Urothelium cell line (cell line): ENCODE measurements at regions not wholly inside any gene's neighbourhood (a gene's known extent, or its start where the extent isn't known, plus 50 kb on each side); places are given as distances from the start of the nearest gene placed in this dataset.

Experiments used
- DNase-seq: peaks from one replicate; pipeline ENCODE4 v3.0.0; 2011; ENCODE audit warnings: low spot score, mixed read lengths
- FAIRE-seq: peaks from 2 replicates; lab custom pipeline; 2011; peaks lifted over from hg19 to GRCh38; lab: Jason Lieb, UNC

GRCh38 chr10:78263521-78263988 is 229.9 kb downstream of the RPS24 start:
- FAIRE-seq, result peak; percentile 37

GRCh38 chr10:78264361-78264760 is 230.7 kb downstream of the RPS24 start:
- FAIRE-seq, result no peak
- DNase-seq, result no peak

More at GRCh38 chr10:78263521-78263988, 229.9 kb downstream of the RPS24 start:
- DNase-seq, result peak; percentile 41

- peak; percentile 46 for FAIRE-seq
- DNase-seq, result no peak
Observed at GRCh38 chr10:78266741-78267469, 233.2 kb downstream of the RPS24 start.

- DNase-seq (peak; percentile 75), FAIRE-seq (peak; percentile 65)
Observed at GRCh38 chr10:78267598-78267997, 233.9 kb downstream of the RPS24 start.

- DNase-seq (no peak), FAIRE-seq (no peak)
Observed at GRCh38 chr10:78269060-78269459, 235.4 kb downstream of the RPS24 start.

GRCh38 chr10:78272329-78272728 is 238.7 kb downstream of the RPS24 start:
- FAIRE-seq, result no peak

GRCh38 chr10:78274491-78274890 is 240.8 kb downstream of the RPS24 start:
- no peak for DNase-seq
- FAIRE-seq, result peak; percentile 72

More at GRCh38 chr10:78272329-78272728, 238.7 kb downstream of the RPS24 start:
- DNase-seq, result no peak

GRCh38 chr10:78276139-78276538 is 242.5 kb downstream of the RPS24 start:
- FAIRE-seq (no peak), DNase-seq (no peak)

GRCh38 chr10:78277314-78278057 is 243.8 kb downstream of the RPS24 start:
- DNase-seq (no peak), FAIRE-seq (no peak)

GRCh38 chr10:78278058-78278404 is 244.4 kb downstream of the RPS24 start:
- DNase-seq (no peak), FAIRE-seq (peak; percentile 65)

GRCh38 chr10:78279756-78280155 is 246.1 kb downstream of the RPS24 start:
- DNase-seq (no peak), FAIRE-seq (no peak)

- FAIRE-seq, result no peak
Observed at GRCh38 chr10:78280604-78281003, 246.9 kb downstream of the RPS24 start.

GRCh38 chr10:78281627-78282026 is 248.0 kb downstream of the RPS24 start:
- DNase-seq (no peak), FAIRE-seq (no peak)

More at GRCh38 chr10:78280604-78281003, 246.9 kb downstream of the RPS24 start:
- DNase-seq, result no peak

- DNase-seq (no peak), FAIRE-seq (no peak)
Observed at GRCh38 chr10:78283069-78283682, 249.5 kb downstream of the RPS24 start.

- no peak for FAIRE-seq
- DNase-seq, result no peak
Observed at GRCh38 chr10:78284381-78284780, 250.7 kb downstream of the RPS24 start.

GRCh38 chr10:78285226-78285625 is 251.6 kb downstream of the RPS24 start:
- no peak for DNase-seq
- FAIRE-seq, result no peak

GRCh38 chr10:78286186-78286585 is 252.5 kb downstream of the RPS24 start:
- DNase-seq (no peak), FAIRE-seq (no peak)

- DNase-seq (no peak), FAIRE-seq (no peak)
Observed at GRCh38 chr10:78286668-78287067, 253.0 kb downstream of the RPS24 start.

GRCh38 chr10:78287618-78288017 is 254.0 kb downstream of the RPS24 start:
- FAIRE-seq (no peak), DNase-seq (no peak)

GRCh38 chr10:78288663-78289062 is 255.0 kb downstream of the RPS24 start:
- DNase-seq (no peak), FAIRE-seq (no peak)

- FAIRE-seq (no peak), DNase-seq (no peak)
Observed at GRCh38 chr10:78290131-78290750, 256.6 kb downstream of the RPS24 start.
